Neural cell (in vitro differentiated cells): ENCODE measurements at regions not wholly inside any gene's neighbourhood (a gene's known extent, or its start where the extent isn't known, plus 50 kb on each side); places are given as distances from the start of the nearest gene placed in this dataset.

Experiments used
- CTCF ChIP-seq: fragments of 450-650 bp; IDR thresholded peaks from 2 replicates; pipeline ENCODE4 v1.5.1; 2014; ENCODE audit warnings: antibody characterized with exemption, mild to moderate bottlenecking, moderate library complexity; ENCODE audit not compliant: poor library complexity, severe bottlenecking
- EP300 ChIP-seq: fragments of 450-650 bp; conservative IDR thresholded peaks from 2 replicates; pipeline ENCODE4 v1.6.1; 2014; ENCODE audit warnings: antibody characterized with exemption, mild to moderate bottlenecking, moderate library complexity; ENCODE audit not compliant: poor library complexity, severe bottlenecking
- POLR2AphosphoS5 ChIP-seq: IDR thresholded peaks from 2 replicates; pipeline ENCODE4 v1.6.1; 2012
- RAD21 ChIP-seq: fragments of 450-650 bp; conservative IDR thresholded peaks from 2 replicates; pipeline ENCODE4 v1.6.1; 2014; ENCODE audit warnings: antibody characterized with exemption, mild to moderate bottlenecking, moderate library complexity
- SMC3 ChIP-seq: fragments of 450-650 bp; conservative IDR thresholded peaks from 2 replicates; pipeline ENCODE4 v1.6.1; 2014; ENCODE audit warnings: antibody characterized with exemption, mild to moderate bottlenecking, moderate library complexity; ENCODE audit not compliant: poor library complexity
- TAF1 ChIP-seq: IDR thresholded peaks from 2 replicates; pipeline ENCODE4 v1.6.1; 2012; ENCODE audit warnings: low read depth
- TF ChIP-seq, protein P1 (sequence below): IDR thresholded peaks from 2 replicates; pipeline ENCODE4 v1.6.1; 2012; ENCODE audit warnings: borderline replicate concordance

DNA sequence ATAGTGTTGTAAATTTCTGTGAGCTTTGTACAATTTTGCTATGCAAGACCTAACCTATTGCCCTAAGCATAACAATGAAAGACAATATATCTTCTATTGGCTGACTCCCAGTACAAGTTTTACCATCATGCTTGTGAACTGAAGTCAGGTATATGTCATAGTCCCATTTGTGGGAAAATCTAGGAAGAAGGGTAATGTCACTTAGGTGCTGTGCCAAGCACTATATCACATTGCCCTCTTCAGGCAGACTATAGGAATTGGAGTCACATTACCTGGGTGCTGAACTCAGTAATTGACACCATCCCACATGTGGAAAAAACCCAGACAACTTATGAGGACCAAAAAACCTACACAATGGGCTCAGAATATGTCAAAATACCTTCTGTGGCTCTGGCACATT lies 907.4 kb upstream of the AMELY start:
- peak; percentile 52 for TF ChIP-seq CTCF
- peak; percentile 56 for TF ChIP-seq RAD21
- TF ChIP-seq EP300, result no peak
- TF ChIP-seq SMC3, result peak; percentile 45
- no peak for TF ChIP-seq TAF1
- TF ChIP-seq, protein P1, sequence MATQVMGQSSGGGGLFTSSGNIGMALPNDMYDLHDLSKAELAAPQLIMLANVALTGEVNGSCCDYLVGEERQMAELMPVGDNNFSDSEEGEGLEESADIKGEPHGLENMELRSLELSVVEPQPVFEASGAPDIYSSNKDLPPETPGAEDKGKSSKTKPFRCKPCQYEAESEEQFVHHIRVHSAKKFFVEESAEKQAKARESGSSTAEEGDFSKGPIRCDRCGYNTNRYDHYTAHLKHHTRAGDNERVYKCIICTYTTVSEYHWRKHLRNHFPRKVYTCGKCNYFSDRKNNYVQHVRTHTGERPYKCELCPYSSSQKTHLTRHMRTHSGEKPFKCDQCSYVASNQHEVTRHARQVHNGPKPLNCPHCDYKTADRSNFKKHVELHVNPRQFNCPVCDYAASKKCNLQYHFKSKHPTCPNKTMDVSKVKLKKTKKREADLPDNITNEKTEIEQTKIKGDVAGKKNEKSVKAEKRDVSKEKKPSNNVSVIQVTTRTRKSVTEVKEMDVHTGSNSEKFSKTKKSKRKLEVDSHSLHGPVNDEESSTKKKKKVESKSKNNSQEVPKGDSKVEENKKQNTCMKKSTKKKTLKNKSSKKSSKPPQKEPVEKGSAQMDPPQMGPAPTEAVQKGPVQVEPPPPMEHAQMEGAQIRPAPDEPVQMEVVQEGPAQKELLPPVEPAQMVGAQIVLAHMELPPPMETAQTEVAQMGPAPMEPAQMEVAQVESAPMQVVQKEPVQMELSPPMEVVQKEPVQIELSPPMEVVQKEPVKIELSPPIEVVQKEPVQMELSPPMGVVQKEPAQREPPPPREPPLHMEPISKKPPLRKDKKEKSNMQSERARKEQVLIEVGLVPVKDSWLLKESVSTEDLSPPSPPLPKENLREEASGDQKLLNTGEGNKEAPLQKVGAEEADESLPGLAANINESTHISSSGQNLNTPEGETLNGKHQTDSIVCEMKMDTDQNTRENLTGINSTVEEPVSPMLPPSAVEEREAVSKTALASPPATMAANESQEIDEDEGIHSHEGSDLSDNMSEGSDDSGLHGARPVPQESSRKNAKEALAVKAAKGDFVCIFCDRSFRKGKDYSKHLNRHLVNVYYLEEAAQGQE, result no peak
- no peak for TF ChIP-seq POLR2AphosphoS5
